ENCODE measurements at regions not wholly inside any gene's neighbourhood (a gene's known extent, or its start where the extent isn't known, plus 50 kb on each side); places are given as distances from the start of the nearest gene placed in this dataset.

DNA sequence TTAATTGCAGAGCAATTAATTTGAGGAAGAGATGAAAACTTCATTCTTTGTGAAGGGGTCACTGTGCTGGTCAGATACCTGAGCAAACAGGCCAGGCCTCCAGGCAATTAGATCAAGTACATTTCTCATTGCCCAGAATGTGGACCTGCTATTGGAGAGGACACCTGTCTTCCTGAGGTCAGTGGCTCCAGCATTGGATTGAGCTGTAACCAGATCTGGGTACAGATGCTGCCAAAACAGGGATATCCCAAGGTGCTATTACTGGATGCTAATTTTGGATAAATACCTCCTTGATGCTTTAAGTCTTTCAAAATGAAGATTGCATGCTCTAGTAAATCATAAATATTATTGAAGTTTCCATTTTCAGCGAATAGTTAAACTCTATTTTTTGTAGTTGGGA lies 131.5 kb downstream of the FAM161A start:
- TF ChIP-seq CTCF (IDR thresholded peaks at IDR 0.05) = no peak
- no peak for TF ChIP-seq POLR2A (IDR thresholded peaks at IDR 0.05)
- no peak for TF ChIP-seq POLR2AphosphoS5 (IDR thresholded peaks at IDR 0.05)

Measured in breast epithelium (tissue), 3 donors.